Trophoblast cell (in vitro differentiated cells and primary cell): ENCODE measurements at regions not wholly inside any gene's neighbourhood (a gene's known extent, or its start where the extent isn't known, plus 50 kb on each side); places are given as distances from the start of the nearest gene placed in this dataset.

ENCODE experiments used
- DNase-seq, 2 donors: peaks; one replicate each; pipeline ENCODE4 v3.0.0-alpha.2; 2016
- H2AFZ ChIP-seq: 2 replicates; pipeline ENCODE4 v1.6.1; 2013; ENCODE audit warnings: low read length, moderate library complexity, mild to moderate bottlenecking; ENCODE audit not compliant: insufficient read depth, poor library complexity
- H2AK5ac ChIP-seq: 2 replicates; pipeline ENCODE4 v1.6.1; 2013; ENCODE audit warnings: mild to moderate bottlenecking, low read length
- H2BK120ac ChIP-seq: 2 replicates; pipeline ENCODE4 v1.6.1; 2013; ENCODE audit warnings: low read length, mild to moderate bottlenecking, moderate library complexity; ENCODE audit not compliant: insufficient read depth, poor library complexity
- H2BK12ac ChIP-seq: 2 replicates; pipeline ENCODE4 v1.6.1; 2013; ENCODE audit warnings: mild to moderate bottlenecking, low read length, moderate library complexity
- H2BK5ac ChIP-seq: 2 replicates; pipeline ENCODE4 v1.6.1; 2013; ENCODE audit warnings: low read length, low read depth, moderate library complexity, mild to moderate bottlenecking; ENCODE audit not compliant: poor library complexity
- H3K14ac ChIP-seq: 2 replicates; pipeline ENCODE4 v1.6.1; 2013; ENCODE audit warnings: mild to moderate bottlenecking, low read length
- H3K18ac ChIP-seq: 2 replicates; pipeline ENCODE4 v1.6.1; 2013; ENCODE audit warnings: mild to moderate bottlenecking, low read length
- H3K23ac ChIP-seq: 2 replicates; pipeline ENCODE4 v1.6.1; 2013; ENCODE audit warnings: low read length
- H3K27ac ChIP-seq: 2 replicates; pipeline ENCODE4 v1.5.1; 2013; ENCODE audit warnings: low read depth, mild to moderate bottlenecking, inconsistent platforms, low read length, moderate library complexity
- H3K27me3 ChIP-seq: 2 replicates; pipeline ENCODE4 v1.6.1; 2013; ENCODE audit warnings: inconsistent platforms, mild to moderate bottlenecking, low read length, moderate library complexity; ENCODE audit not compliant: insufficient read depth
- H3K36me3 ChIP-seq, 2 experiments: 1 replicate in 1 of 2; 2 replicates in 1 of 2; pipeline ENCODE4 v1.6.1; 2013; ENCODE audit warnings: low read length in 2 of 2, mild to moderate bottlenecking in 2 of 2, moderate library complexity in 1 of 2; ENCODE audit not compliant: insufficient read depth in 2 of 2, control insufficient read depth in 1 of 2
- H3K4ac ChIP-seq: 2 replicates; pipeline ENCODE4 v1.6.1; 2013; ENCODE audit warnings: low read depth, mild to moderate bottlenecking, low read length, moderate library complexity
- H3K4me1 ChIP-seq, 2 experiments: 1 replicate in 1 of 2; 2 replicates in 1 of 2; pipeline ENCODE4 v1.6.1; 2013; ENCODE audit warnings: low read length in 2 of 2, mild to moderate bottlenecking in 2 of 2, moderate library complexity in 1 of 2; ENCODE audit not compliant: insufficient read depth in 2 of 2, control insufficient read depth in 1 of 2
- H3K4me2 ChIP-seq: 2 replicates; pipeline ENCODE4 v1.6.1; 2013; ENCODE audit warnings: inconsistent platforms, mild to moderate bottlenecking, low read length, moderate library complexity
- H3K4me3 ChIP-seq: 2 replicates; pipeline ENCODE4 v1.5.1; 2013; ENCODE audit warnings: mild to moderate bottlenecking, low read depth, low read length, inconsistent platforms
- H3K79me1 ChIP-seq: one replicate; pipeline ENCODE4 v1.6.1; 2013; ENCODE audit warnings: low read length
- H3K79me2 ChIP-seq: 2 replicates; pipeline ENCODE4 v1.6.1; 2013; ENCODE audit warnings: low read length, mild to moderate bottlenecking; ENCODE audit not compliant: control insufficient read depth, insufficient read depth, poor library complexity
- H3K9ac ChIP-seq: 2 replicates; pipeline ENCODE4 v1.6.1; 2013; ENCODE audit warnings: mild to moderate bottlenecking, low read length
- H3K9me3 ChIP-seq: 2 replicates; pipeline ENCODE4 v1.6.1; 2013; ENCODE audit warnings: low read depth, mild to moderate bottlenecking, control low read depth, inconsistent platforms, low read length; ENCODE audit not compliant: insufficient read depth
- H4K12ac ChIP-seq: 2 replicates; pipeline ENCODE4 v1.6.1; 2013; ENCODE audit warnings: low read depth, mild to moderate bottlenecking, low read length, moderate library complexity
- H4K8ac ChIP-seq: 2 replicates; pipeline ENCODE4 v1.6.1; 2013; ENCODE audit warnings: low read depth, mild to moderate bottlenecking, low read length, moderate library complexity
- H4K91ac ChIP-seq: one replicate; pipeline ENCODE4 v1.6.1; 2013; ENCODE audit warnings: low read depth, mild to moderate bottlenecking, low read length, moderate library complexity
- WGBS: extraction: QIAGEN DNeasy Blood & Tissue Kit; methylation state at CpG from one replicate; pipeline ENCODE4 v1.1.7; 2013; ENCODE audit warnings: missing lambda C conversion rate; ENCODE audit not compliant: insufficient read length, insufficient coverage; ENCODE audit errors: extremely low coverage; 5-methylcytosine and 5-hydroxymethylcytosine counted together

- no peak overlapping the region for H4K8ac ChIP-seq
- H2AFZ ChIP-seq = no peak overlapping the region
- H3K27me3 ChIP-seq = no peaks in the 10 kb centered on the region
- no peak overlapping the region for H4K12ac ChIP-seq
- no peak overlapping the region for H3K9ac ChIP-seq
- H3K4me3 ChIP-seq = no peak overlapping the region
- no peaks in the 10 kb centered on the region for H3K36me3 ChIP-seq
- H2BK12ac ChIP-seq = no peak overlapping the region
- H3K4me1 ChIP-seq = no peaks in the 10 kb centered on the region
- peaks cover 2% of the 10 kb centered on the region for H3K9me3 ChIP-seq
- H2BK120ac ChIP-seq = no peak overlapping the region
- H3K23ac ChIP-seq = no peak overlapping the region
- no peak overlapping the region for H2AK5ac ChIP-seq
- no peak overlapping the region for H3K4ac ChIP-seq
- no peaks in the 10 kb centered on the region for H3K79me1 ChIP-seq
- no peaks in the 10 kb centered on the region for H3K79me2 ChIP-seq
- WGBS = no CpG with 5 or more reads among the region's 2 CpGs
- H3K27ac ChIP-seq = no peak overlapping the region
- no peak overlapping the region for H3K14ac ChIP-seq
- no peak overlapping the region for H3K4me2 ChIP-seq
- H3K18ac ChIP-seq = no peak overlapping the region
- no peak overlapping the region for H2BK5ac ChIP-seq
- DNase-seq = no peak
- H4K91ac ChIP-seq = no peak overlapping the region
Measured at GRCh38 chr6:17207281-17207680, 73.9 kb upstream of the RBM24 start.

GRCh38 chr6:17210683-17211082 is 70.5 kb upstream of the RBM24 start:
- Histone ChIP-seq H3K79me1 (no peaks in the 10 kb centered on the region), H3K4me3 (no peak overlapping the region), H4K91ac (no peak overlapping the region), H3K23ac (no peak overlapping the region), H2BK12ac (no peak overlapping the region), H3K14ac (no peak overlapping the region), H4K12ac (no peak overlapping the region), H3K9me3 (no peaks in the 10 kb centered on the region), H3K9ac (no peak overlapping the region), H2BK120ac (no peak overlapping the region), H3K27me3 (no peaks in the 10 kb centered on the region), H3K36me3 (no peaks in the 10 kb centered on the region), H3K4me1 (no peaks in the 10 kb centered on the region), H2AFZ (no peak overlapping the region), H3K18ac (no peak overlapping the region), H3K4me2 (no peak overlapping the region), H2BK5ac (no peak overlapping the region), H3K27ac (no peak overlapping the region), H3K79me2 (no peaks in the 10 kb centered on the region), H4K8ac (no peak overlapping the region), H2AK5ac (no peak overlapping the region), H3K4ac (no peak overlapping the region)
- WGBS = no CpG with 5 or more reads among the region's 3 CpGs
- no peak for DNase-seq

- no peak overlapping the region for H2BK120ac ChIP-seq
- no peak overlapping the region for H2AK5ac ChIP-seq
- H3K27me3 ChIP-seq = no peaks in the 10 kb centered on the region
- no peaks in the 10 kb centered on the region for H3K9me3 ChIP-seq
- H3K23ac ChIP-seq = no peak overlapping the region
- H3K27ac ChIP-seq = no peak overlapping the region
- H2BK5ac ChIP-seq = no peak overlapping the region
- no peak overlapping the region for H3K9ac ChIP-seq
- no peak overlapping the region for H3K14ac ChIP-seq
- no peaks in the 10 kb centered on the region for H3K79me2 ChIP-seq
- H3K4me2 ChIP-seq = no peak overlapping the region
- no peak overlapping the region for H4K12ac ChIP-seq
- no peak overlapping the region for H2AFZ ChIP-seq
- WGBS = no CpG with 5 or more reads among the region's 3 CpGs
- no peaks in the 10 kb centered on the region for H3K36me3 ChIP-seq
- H3K18ac ChIP-seq = no peak overlapping the region
- H2BK12ac ChIP-seq = no peak overlapping the region
- H3K4ac ChIP-seq = no peak overlapping the region
- no peak for DNase-seq
- H3K79me1 ChIP-seq = no peaks in the 10 kb centered on the region
- H4K91ac ChIP-seq = no peak overlapping the region
- H4K8ac ChIP-seq = no peak overlapping the region
- no peaks in the 10 kb centered on the region for H3K4me1 ChIP-seq
- H3K4me3 ChIP-seq = no peak overlapping the region
Measured at GRCh38 chr6:17211101-17211500, 70.1 kb upstream of the RBM24 start.

- no peak overlapping the region for H3K18ac ChIP-seq
- no peak overlapping the region for H4K91ac ChIP-seq
- no peak overlapping the region for H3K23ac ChIP-seq
- H3K9me3 ChIP-seq = no peaks in the 10 kb centered on the region
- no peaks in the 10 kb centered on the region for H3K27me3 ChIP-seq
- no peak overlapping the region for H2BK5ac ChIP-seq
- no peak overlapping the region for H2AFZ ChIP-seq
- no peak overlapping the region for H4K12ac ChIP-seq
- no peak overlapping the region for H2BK120ac ChIP-seq
- no peaks in the 10 kb centered on the region for H3K79me2 ChIP-seq
- H3K36me3 ChIP-seq = no peaks in the 10 kb centered on the region
- no CpG with 5 or more reads among the region's 13 CpGs for WGBS
- no peak overlapping the region for H3K9ac ChIP-seq
- H2BK12ac ChIP-seq = no peak overlapping the region
- no peaks in the 10 kb centered on the region for H3K79me1 ChIP-seq
- H3K14ac ChIP-seq = no peak overlapping the region
- no peak overlapping the region for H3K4me2 ChIP-seq
- no peak overlapping the region for H4K8ac ChIP-seq
- no peak overlapping the region for H3K27ac ChIP-seq
- no peaks in the 10 kb centered on the region for H3K4me1 ChIP-seq
- H3K4me3 ChIP-seq = no peak overlapping the region
- no peak overlapping the region for H2AK5ac ChIP-seq
- no peak for DNase-seq
- no peak overlapping the region for H3K4ac ChIP-seq
Measured at GRCh38 chr6:17212546-17213371, 68.4 kb upstream of the RBM24 start.
